ENCODE measurements at regions not wholly inside any gene's neighbourhood (a gene's known extent, or its start where the extent isn't known, plus 50 kb on each side); places are given as distances from the start of the nearest gene placed in this dataset.

GRCh38 chr7:13077466-13077865 is 390.0 kb downstream of the ARL4A start:
- no peak overlapping the region for H3K4me3 ChIP-seq (ENCODE audit: low read depth in 1 of 3, low read length in 3 of 3)
- WGBS = 89% methylated on average over 3 of the region's 3 CpGs
- H3K27ac ChIP-seq (ENCODE audit: low read depth in 1 of 2, low read length in 2 of 2) = no peak overlapping the region
- no peak for DNase-seq (ENCODE audit: low spot score)
- H3K36me3 ChIP-seq (ENCODE audit: control insufficient read depth in 4 of 4, insufficient read depth in 3 of 4, low read depth in 1 of 4, low read length in 3 of 4) = no peaks in the 10 kb centered on the region
- no peaks in the 10 kb centered on the region for H3K27me3 ChIP-seq (ENCODE audit: control insufficient read depth in 4 of 4, insufficient read depth in 4 of 4, low read length in 3 of 4)
- H3K9me3 ChIP-seq (ENCODE audit: control insufficient read depth in 4 of 4, low read length in 3 of 4) = no peaks in the 10 kb centered on the region
- no peaks in the 10 kb centered on the region for H3K4me1 ChIP-seq (ENCODE audit: control insufficient read depth in 4 of 4, insufficient read depth in 4 of 4, low read length in 3 of 4)
- no peak for TF ChIP-seq ATF3 (IDR thresholded peaks at IDR 0.05)
- TF ChIP-seq NR2F2 (IDR thresholded peaks at IDR 0.05) = no peak
- TF ChIP-seq, protein P1, sequence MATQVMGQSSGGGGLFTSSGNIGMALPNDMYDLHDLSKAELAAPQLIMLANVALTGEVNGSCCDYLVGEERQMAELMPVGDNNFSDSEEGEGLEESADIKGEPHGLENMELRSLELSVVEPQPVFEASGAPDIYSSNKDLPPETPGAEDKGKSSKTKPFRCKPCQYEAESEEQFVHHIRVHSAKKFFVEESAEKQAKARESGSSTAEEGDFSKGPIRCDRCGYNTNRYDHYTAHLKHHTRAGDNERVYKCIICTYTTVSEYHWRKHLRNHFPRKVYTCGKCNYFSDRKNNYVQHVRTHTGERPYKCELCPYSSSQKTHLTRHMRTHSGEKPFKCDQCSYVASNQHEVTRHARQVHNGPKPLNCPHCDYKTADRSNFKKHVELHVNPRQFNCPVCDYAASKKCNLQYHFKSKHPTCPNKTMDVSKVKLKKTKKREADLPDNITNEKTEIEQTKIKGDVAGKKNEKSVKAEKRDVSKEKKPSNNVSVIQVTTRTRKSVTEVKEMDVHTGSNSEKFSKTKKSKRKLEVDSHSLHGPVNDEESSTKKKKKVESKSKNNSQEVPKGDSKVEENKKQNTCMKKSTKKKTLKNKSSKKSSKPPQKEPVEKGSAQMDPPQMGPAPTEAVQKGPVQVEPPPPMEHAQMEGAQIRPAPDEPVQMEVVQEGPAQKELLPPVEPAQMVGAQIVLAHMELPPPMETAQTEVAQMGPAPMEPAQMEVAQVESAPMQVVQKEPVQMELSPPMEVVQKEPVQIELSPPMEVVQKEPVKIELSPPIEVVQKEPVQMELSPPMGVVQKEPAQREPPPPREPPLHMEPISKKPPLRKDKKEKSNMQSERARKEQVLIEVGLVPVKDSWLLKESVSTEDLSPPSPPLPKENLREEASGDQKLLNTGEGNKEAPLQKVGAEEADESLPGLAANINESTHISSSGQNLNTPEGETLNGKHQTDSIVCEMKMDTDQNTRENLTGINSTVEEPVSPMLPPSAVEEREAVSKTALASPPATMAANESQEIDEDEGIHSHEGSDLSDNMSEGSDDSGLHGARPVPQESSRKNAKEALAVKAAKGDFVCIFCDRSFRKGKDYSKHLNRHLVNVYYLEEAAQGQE (IDR thresholded peaks at IDR 0.05) = no peak
- TF ChIP-seq JUND (IDR thresholded peaks at IDR 0.05) = no peak
- TF ChIP-seq GABPA (IDR thresholded peaks at IDR 0.05 in 1 of 2, conservative IDR thresholded peaks at IDR 0.05 in 1 of 2) = no peak
- no peak for TF ChIP-seq TAF1 (conservative IDR thresholded peaks at IDR 0.05)
- TF ChIP-seq, protein P2, sequence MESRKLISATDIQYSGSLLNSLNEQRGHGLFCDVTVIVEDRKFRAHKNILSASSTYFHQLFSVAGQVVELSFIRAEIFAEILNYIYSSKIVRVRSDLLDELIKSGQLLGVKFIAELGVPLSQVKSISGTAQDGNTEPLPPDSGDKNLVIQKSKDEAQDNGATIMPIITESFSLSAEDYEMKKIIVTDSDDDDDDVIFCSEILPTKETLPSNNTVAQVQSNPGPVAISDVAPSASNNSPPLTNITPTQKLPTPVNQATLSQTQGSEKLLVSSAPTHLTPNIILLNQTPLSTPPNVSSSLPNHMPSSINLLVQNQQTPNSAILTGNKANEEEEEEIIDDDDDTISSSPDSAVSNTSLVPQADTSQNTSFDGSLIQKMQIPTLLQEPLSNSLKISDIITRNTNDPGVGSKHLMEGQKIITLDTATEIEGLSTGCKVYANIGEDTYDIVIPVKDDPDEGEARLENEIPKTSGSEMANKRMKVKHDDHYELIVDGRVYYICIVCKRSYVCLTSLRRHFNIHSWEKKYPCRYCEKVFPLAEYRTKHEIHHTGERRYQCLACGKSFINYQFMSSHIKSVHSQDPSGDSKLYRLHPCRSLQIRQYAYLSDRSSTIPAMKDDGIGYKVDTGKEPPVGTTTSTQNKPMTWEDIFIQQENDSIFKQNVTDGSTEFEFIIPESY (IDR thresholded peaks at IDR 0.05) = no peak
- no peak for TF ChIP-seq EGR1 (IDR thresholded peaks at IDR 0.05; ENCODE audit: low read depth in 2 of 2)
- no peak for TF ChIP-seq RXRA (IDR thresholded peaks at IDR 0.05)
- TF ChIP-seq, protein P3, sequence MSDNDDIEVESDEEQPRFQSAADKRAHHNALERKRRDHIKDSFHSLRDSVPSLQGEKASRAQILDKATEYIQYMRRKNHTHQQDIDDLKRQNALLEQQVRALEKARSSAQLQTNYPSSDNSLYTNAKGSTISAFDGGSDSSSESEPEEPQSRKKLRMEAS (IDR thresholded peaks at IDR 0.05) = no peak
- no peak overlapping the region for H3K9ac ChIP-seq (ENCODE audit: low read depth in 1 of 2, low read length in 2 of 2)

DNA sequence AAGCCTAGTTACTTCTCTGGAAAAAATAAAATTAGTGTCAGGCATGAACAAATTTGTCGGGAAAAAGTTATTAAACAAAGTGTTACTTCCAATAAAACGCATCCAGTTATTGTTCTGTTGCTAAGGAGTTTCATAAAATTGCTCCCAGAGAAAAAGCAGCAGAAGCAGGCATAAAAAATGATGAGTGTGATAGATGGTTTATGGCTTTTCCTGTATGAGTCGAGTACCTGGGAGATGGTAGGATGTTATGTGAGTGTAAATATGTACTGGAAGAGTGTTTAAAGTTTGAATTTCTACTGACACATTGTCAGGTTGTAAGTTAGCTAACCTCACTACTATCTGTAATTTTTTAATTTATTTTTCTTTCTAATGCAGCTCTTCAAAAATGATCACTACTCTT is 390.7 kb downstream of the ARL4A start:
- H3K36me3 ChIP-seq (ENCODE audit: control insufficient read depth in 4 of 4, insufficient read depth in 3 of 4, low read depth in 1 of 4, low read length in 3 of 4) = no peaks in the 10 kb centered on the region
- no peak overlapping the region for H3K4me3 ChIP-seq (ENCODE audit: low read depth in 1 of 3, low read length in 3 of 3)
- H3K9me3 ChIP-seq (ENCODE audit: control insufficient read depth in 4 of 4, low read length in 3 of 4) = no peaks in the 10 kb centered on the region
- no peak for DNase-seq (ENCODE audit: low spot score)
- 55% methylated on average over 3 of the region's 3 CpGs for WGBS
- no peak overlapping the region for H3K9ac ChIP-seq (ENCODE audit: low read depth in 1 of 2, low read length in 2 of 2)
- H3K27ac ChIP-seq (ENCODE audit: low read depth in 1 of 2, low read length in 2 of 2) = no peak overlapping the region
- no peaks in the 10 kb centered on the region for H3K4me1 ChIP-seq (ENCODE audit: control insufficient read depth in 4 of 4, insufficient read depth in 4 of 4, low read length in 3 of 4)
- H3K27me3 ChIP-seq (ENCODE audit: control insufficient read depth in 4 of 4, insufficient read depth in 4 of 4, low read length in 3 of 4) = no peaks in the 10 kb centered on the region
- TF ChIP-seq ATF3 (IDR thresholded peaks at IDR 0.05) = no peak
- TF ChIP-seq EGR1 (IDR thresholded peaks at IDR 0.05; ENCODE audit: low read depth in 2 of 2) = no peak
- TF ChIP-seq YY1 (IDR thresholded peaks at IDR 0.05) = no peak
- no peak for TF ChIP-seq CTCF (IDR thresholded peaks at IDR 0.05; ENCODE audit: low read depth, low read length, missing input control)
- no peak for TF ChIP-seq HNF4A (conservative IDR thresholded peaks at IDR 0.05)
- no peak for TF ChIP-seq RXRA (IDR thresholded peaks at IDR 0.05)
- no peak for TF ChIP-seq FOXA1 (IDR thresholded peaks at IDR 0.05)
- TF ChIP-seq, protein P3 (IDR thresholded peaks at IDR 0.05) = no peak
- TF ChIP-seq RAD21 (IDR thresholded peaks at IDR 0.05) = no peak
- TF ChIP-seq SP1 (IDR thresholded peaks at IDR 0.05) = no peak
- TF ChIP-seq NR2F2 (IDR thresholded peaks at IDR 0.05) = no peak
- no peak for TF ChIP-seq JUND (IDR thresholded peaks at IDR 0.05)
- no peak for TF ChIP-seq GABPA (IDR thresholded peaks at IDR 0.05 in 1 of 2, conservative IDR thresholded peaks at IDR 0.05 in 1 of 2)
- TF ChIP-seq, protein P1 (IDR thresholded peaks at IDR 0.05) = no peak
- TF ChIP-seq, protein P2 (IDR thresholded peaks at IDR 0.05) = no peak
- TF ChIP-seq FOXA2 (IDR thresholded peaks at IDR 0.05) = no peak

All from liver (tissue), 8 donors.